NCI-H226 (cell line): ENCODE measurements at regions not wholly inside any gene's neighbourhood (a gene's known extent, or its start where the extent isn't known, plus 50 kb on each side); places are given as distances from the start of the nearest gene placed in this dataset.

Source experiments
- DNase-seq: peaks from one replicate; pipeline ENCODE4 v3.0.0-alpha.2; 2015

GRCh38 chr10:4372601-4373000, 453.4 kb upstream of the AKR1E2 start:
- no peak for DNase-seq

GRCh38 chr10:4371691-4372295, 454.2 kb upstream of the AKR1E2 start:
- DNase-seq, result no peak

GRCh38 chr10:4370376-4370775, 455.6 kb upstream of the AKR1E2 start:
- DNase-seq, result no peak

GRCh38 chr10:4361581-4361980, 464.4 kb upstream of the AKR1E2 start:
- no peak for DNase-seq

GRCh38 chr10:4359003-4359402, 467.0 kb upstream of the AKR1E2 start:
- no peak for DNase-seq

- no peak for DNase-seq
These were observed 468.1 kb upstream of the AKR1E2 start for GRCh38 chr10:4357911-4358310.

GRCh38 chr10:4355350-4355749, 470.7 kb upstream of the AKR1E2 start:
- peak; percentile 3 for DNase-seq

- peak; percentile 5 for DNase-seq
These were observed 471.6 kb upstream of the AKR1E2 start for GRCh38 chr10:4354382-4354812.

- DNase-seq, result peak; percentile 42
These were observed 472.0 kb upstream of the AKR1E2 start for GRCh38 chr10:4353964-4354363.

GRCh38 chr10:4353059-4353655, 472.9 kb upstream of the AKR1E2 start:
- DNase-seq, result peak; percentile 49

GRCh38 chr10:4352414-4352961, 473.5 kb upstream of the AKR1E2 start:
- DNase-seq, result peak; percentile 44

- DNase-seq, result peak; percentile 11
These were observed 474.1 kb upstream of the AKR1E2 start for GRCh38 chr10:4351723-4352413.

- DNase-seq, result no peak
These were observed 478.6 kb upstream of the AKR1E2 start for GRCh38 chr10:4347397-4347796.

- DNase-seq, result no peak
These were observed 479.9 kb upstream of the AKR1E2 start for GRCh38 chr10:4345877-4346646.

- peak; percentile 96 for DNase-seq
These were observed 481.5 kb upstream of the AKR1E2 start for GRCh38 chr10:4344492-4344994.

GRCh38 chr10:4343873-4344272, 482.1 kb upstream of the AKR1E2 start:
- DNase-seq, result no peak

- no peak for DNase-seq
These were observed 482.9 kb upstream of the AKR1E2 start for GRCh38 chr10:4343091-4343490.

- no peak for DNase-seq
These were observed 487.2 kb upstream of the AKR1E2 start for GRCh38 chr10:4338768-4339167.

- DNase-seq, result no peak
These were observed 488.4 kb upstream of the AKR1E2 start for GRCh38 chr10:4337563-4337962.

- no peak for DNase-seq
These were observed 491.1 kb upstream of the AKR1E2 start for GRCh38 chr10:4334871-4335270.

GRCh38 chr10:4334015-4334414, 492.0 kb upstream of the AKR1E2 start:
- no peak for DNase-seq

- DNase-seq, result no peak
These were observed 492.5 kb upstream of the AKR1E2 start for GRCh38 chr10:4333459-4333894.
